Upper lobe of left lung (tissue), 4 donors: ENCODE measurements at regions not wholly inside any gene's neighbourhood (a gene's known extent, or its start where the extent isn't known, plus 50 kb on each side); places are given as distances from the start of the nearest gene placed in this dataset.

Experiments used
- CTCF ChIP-seq, 6 experiments: fragments of 450-650 bp in 4 of 6; fragments of 200-600 bp in 2 of 6; sonication (generic) in 2 of 6; IDR thresholded peaks; one replicate each; pipeline ENCODE4 v1.5.1; 2016 to 2019; ENCODE audit warnings: antibody characterized with exemption in 6 of 6
- POLR2A ChIP-seq, 4 donors: fragments of 450-650 bp; IDR thresholded peaks; one replicate each; pipeline ENCODE4 v1.5.1; 2016 to 2017; ENCODE audit warnings: antibody characterized with exemption in 4 of 4, mild to moderate bottlenecking in 2 of 4
- POLR2AphosphoS5 ChIP-seq, 2 donors: sonication (generic); formaldehyde crosslinking; IDR thresholded peaks; one replicate each; pipeline ENCODE4 v1.5.1; 2017; ENCODE audit warnings: antibody characterized with exemption in 2 of 2

- TF ChIP-seq CTCF (IDR thresholded peaks at IDR 0.05) (no peak), POLR2AphosphoS5 (IDR thresholded peaks at IDR 0.05) (no peak), POLR2A (IDR thresholded peaks at IDR 0.05) (no peak)
These were observed 107.3 kb upstream of the TMEM72 start for GRCh38 chr10:44803862-44804261.
